ENCODE measurements at regions not wholly inside any gene's neighbourhood (a gene's known extent, or its start where the extent isn't known, plus 50 kb on each side); places are given as distances from the start of the nearest gene placed in this dataset.

DNA sequence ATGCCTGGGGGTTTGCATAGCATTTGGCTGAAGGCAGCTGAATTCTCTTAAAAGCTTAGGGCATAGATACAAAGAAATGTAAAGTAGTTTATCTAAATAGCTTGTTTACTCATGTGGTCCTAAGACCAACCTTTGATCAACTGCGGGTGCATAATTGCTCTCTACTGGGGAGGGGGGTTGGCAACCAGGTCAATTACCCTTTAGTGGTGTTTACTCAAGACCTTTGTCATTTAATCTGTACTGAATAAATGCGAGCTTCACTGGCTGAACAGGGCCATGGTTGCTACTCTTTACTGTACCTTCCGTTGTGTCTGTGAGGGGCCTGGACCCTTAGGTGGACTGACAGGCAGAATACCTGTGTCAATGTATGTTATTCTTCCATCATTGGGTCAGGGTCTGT lies 102.7 kb upstream of the FAM9C start:
- no peak for TF ChIP-seq POLR2A (IDR thresholded peaks at IDR 0.05; ENCODE audit: low read length)
- TF ChIP-seq GATA1 (IDR thresholded peaks at IDR 0.05; ENCODE audit: low read depth, low read length), result no peak
